A549 (cell line): ENCODE measurements at regions not wholly inside any gene's neighbourhood (a gene's known extent, or its start where the extent isn't known, plus 50 kb on each side); places are given as distances from the start of the nearest gene placed in this dataset.

Source experiments
- ATAC-seq, 2 experiments: fragments of 200-7000 bp in 1 of 2; fragments of >200 bp in 1 of 2; cut with Nextera tagmentation in 1 of 2; cut with Tn5 transposase in 1 of 2; 3 replicates each; pipeline versions ENCODE4 v1.8.0 to v1.9.1; 2018 to 2020; ENCODE audit warnings: mild to moderate bottlenecking in 1 of 2, moderate library complexity in 1 of 2
- CTCF ChIA-PET: fragments of 300-600 bp; sonication (Branson Sonifier 250); formaldehyde crosslinking; extraction: SDS; loops from one replicate; lab custom pipeline; 2021; ENCODE audit warnings: antibody characterized with exemption, inconsistent platforms; lab: Yijun Ruan, JAX
- POLR2A ChIA-PET: fragments of 350-600 bp; formaldehyde crosslinking; extraction: SDS; loops from one replicate; lab custom pipeline; 2021; ENCODE audit warnings: antibody characterized with exemption, inconsistent platforms; lab: Yijun Ruan, JAX
- DNase-seq, 2 experiments: peaks; one replicate each; pipeline versions ENCODE4 v3.0.0 to v3.0.0-alpha.2; 2011 to 2016; ENCODE audit warnings: low read depth in 1 of 2, low spot score in 1 of 2
- FAIRE-seq: peaks from 2 replicates; lab custom pipeline; 2011; peaks lifted over from hg19 to GRCh38; lab: Jason Lieb, UNC
- H3K27ac ChIP-seq, 2 experiments: fragments of >200 bp; sonication (Bioruptor Twin); formaldehyde crosslinking; 3 replicates each; pipeline ENCODE4 v1.5.1; 2016 to 2017
- H3K4me1 ChIP-seq: fragments of >200 bp; sonication (Bioruptor Twin); formaldehyde crosslinking; 3 replicates; pipeline ENCODE4 v1.6.1; 2016
- H3K4me2 ChIP-seq: fragments of >200 bp; sonication (Bioruptor Twin); formaldehyde crosslinking; 3 replicates; pipeline ENCODE4 v1.6.1; 2016
- H3K4me3 ChIP-seq: fragments of >200 bp; sonication (Bioruptor Twin); formaldehyde crosslinking; 3 replicates; pipeline ENCODE4 v1.5.1; 2016
- H3K9me3 ChIP-seq: fragments of >200 bp; sonication (Bioruptor Twin); formaldehyde crosslinking; 3 replicates; pipeline ENCODE4 v1.6.1; 2016
- BCL3 ChIP-seq: fragments of >200 bp; sonication (Bioruptor Twin); formaldehyde crosslinking; IDR thresholded peaks from 3 replicates; pipeline ENCODE4 v1.6.1; 2016
- BHLHE40 ChIP-seq: IDR thresholded peaks from 2 replicates; pipeline ENCODE4 v1.6.1; 2012; ENCODE audit warnings: low read depth, low read length, inconsistent platforms
- CHD2 ChIP-seq: fragments of 150-350 bp; IDR thresholded peaks from 2 replicates; pipeline ENCODE4 v1.6.1; 2014; ENCODE audit warnings: low read length; ENCODE audit not compliant: partially characterized antibody
- E2F6 ChIP-seq: IDR thresholded peaks from 2 replicates; pipeline ENCODE4 v1.6.1; 2012; ENCODE audit warnings: low read depth, borderline replicate concordance
- ELK1 ChIP-seq: fragments of 150-350 bp; IDR thresholded peaks from 2 replicates; pipeline ENCODE4 v1.6.1; 2014; ENCODE audit warnings: low read depth, mild to moderate bottlenecking, low read length
- ESRRA ChIP-seq: fragments of 150-350 bp; IDR thresholded peaks from 2 replicates; pipeline ENCODE4 v1.6.1; 2014; ENCODE audit warnings: mild to moderate bottlenecking, low read length, borderline replicate concordance
- FOSL2 ChIP-seq, 2 experiments: fragments of 450-650 bp in 1 of 2; fragments of >200 bp in 1 of 2; sonication (Bioruptor Twin) in 1 of 2; formaldehyde crosslinking; IDR thresholded peaks; 2 replicates each; pipeline versions ENCODE4 v1.5.0 to v1.6.1; 2016 to 2020; ENCODE audit warnings: mild to moderate bottlenecking in 1 of 2, moderate library complexity in 1 of 2
- GATA3 ChIP-seq: IDR thresholded peaks from 2 replicates; pipeline ENCODE4 v1.6.1; 2012; ENCODE audit warnings: borderline replicate concordance
- HDAC2 ChIP-seq: fragments of 200-600 bp; sonication (generic); IDR thresholded peaks from 2 replicates; pipeline ENCODE4 v1.6.1; 2016
- HEYL ChIP-seq: fragments of 250-450 bp; sonication (Bioruptor Pico); IDR thresholded peaks from 2 replicates; pipeline ENCODE4 v1.8.0; 2021; ENCODE audit warnings: mild to moderate bottlenecking, moderate library complexity
- HOXB5 ChIP-seq: fragments of 250-450 bp; sonication (Bioruptor Pico); IDR thresholded peaks from 2 replicates; pipeline ENCODE4 v1.5.0; 2020; ENCODE audit warnings: mild to moderate bottlenecking, moderate library complexity
- JUN ChIP-seq, 2 experiments: fragments of >200 bp; sonication (Bioruptor Twin); formaldehyde crosslinking; IDR thresholded peaks; 2 replicates in 1 of 2; 3 replicates in 1 of 2; pipeline ENCODE4 v1.6.1; 2016 to 2017
- MAFK ChIP-seq: fragments of 450-650 bp; IDR thresholded peaks from 2 replicates; pipeline ENCODE4 v1.6.1; 2014; ENCODE audit not compliant: partially characterized antibody
- MAX ChIP-seq: IDR thresholded peaks from 2 replicates; pipeline ENCODE4 v1.6.1; 2012
- NR3C1 ChIP-seq: fragments of >200 bp; sonication (Bioruptor Twin); formaldehyde crosslinking; IDR thresholded peaks from 3 replicates; pipeline ENCODE4 v1.6.1; 2017
- PHF8 ChIP-seq: fragments of 200-600 bp; sonication (generic); IDR thresholded peaks from 2 replicates; pipeline ENCODE4 v1.6.1; 2016; ENCODE audit warnings: low read depth, mild to moderate bottlenecking, antibody characterized with exemption, moderate library complexity, borderline replicate concordance
- POLR2A ChIP-seq: IDR thresholded peaks from 2 replicates; pipeline ENCODE4 v1.6.1; 2012; ENCODE audit warnings: mild to moderate bottlenecking, low read length
- POLR2AphosphoS2 ChIP-seq: conservative IDR thresholded peaks from 2 replicates; pipeline ENCODE4 v1.6.1; 2012; ENCODE audit warnings: low read length, improper control_type of control experiment, inconsistent platforms
- RAD21 ChIP-seq, 2 experiments: fragments of >200 bp in 1 of 2; sonication (Bioruptor Twin) in 1 of 2; formaldehyde crosslinking in 1 of 2; IDR thresholded peaks in 1 of 2; conservative IDR thresholded peaks in 1 of 2; 2 replicates in 1 of 2; 3 replicates in 1 of 2; pipeline ENCODE4 v1.6.1; 2012 to 2018; ENCODE audit warnings: inconsistent platforms in 1 of 2
- RARB ChIP-seq: fragments of 250-450 bp; sonication (Bioruptor Pico); IDR thresholded peaks from 2 replicates; pipeline ENCODE4 v1.8.0; 2021; ENCODE audit warnings: mild to moderate bottlenecking, moderate library complexity
- RCOR1 ChIP-seq: fragments of 150-350 bp; IDR thresholded peaks from 2 replicates; pipeline ENCODE4 v1.6.1; 2014; ENCODE audit warnings: antibody characterized with exemption, low read length, low read depth
- SMC3 ChIP-seq: fragments of >200 bp; sonication (Bioruptor Twin); formaldehyde crosslinking; IDR thresholded peaks from 3 replicates; pipeline ENCODE4 v1.6.1; 2018; ENCODE audit warnings: inconsistent platforms
- USF2 ChIP-seq: fragments of 450-650 bp; IDR thresholded peaks from 2 replicates; pipeline ENCODE4 v1.6.1; 2014; ENCODE audit warnings: antibody characterized with exemption
- WGBS: methylation state at CpG from one replicate; pipeline ENCODE4 v1.1.6; 2017; ENCODE audit errors: missing lambda C conversion rate; 5-methylcytosine and 5-hydroxymethylcytosine counted together

GRCh38 chr14:99347561-99347960 is 75.6 kb upstream of the BCL11B start:
- FAIRE-seq (no peak), DNase-seq (no peak), ATAC-seq (no peak)
- TF ChIP-seq E2F6 = no peak
- no peak for TF ChIP-seq HEYL (CRISPR knock-in tag)
- no peak for TF ChIP-seq MAX
- no peak for TF ChIP-seq ESRRA
- no peak for TF ChIP-seq NR3C1
- no peaks in the 10 kb centered on the region for H3K4me1 ChIP-seq
- H3K4me3 ChIP-seq = no peak overlapping the region
- CTCF ChIA-PET = interaction anchor here (0.9 to 2.5 kb wide), 3 partner anchors 31 to 45 kb away, joined by 3 to 10 read pairs (median 4); no protein-coding TSS in a partner anchor
- POLR2A ChIA-PET = no interaction called here
- H3K9me3 ChIP-seq = no peaks in the 10 kb centered on the region
- H3K4me2 ChIP-seq = no peak overlapping the region
- 69% methylated on average over 9 of the region's 9 CpGs for WGBS
- no peak overlapping the region for H3K27ac ChIP-seq

GRCh38 chr14:99346470-99347080 is 74.6 kb upstream of the BCL11B start:
- Histone ChIP-seq H3K9me3 (no peaks in the 10 kb centered on the region), H3K4me1 (no peaks in the 10 kb centered on the region), H3K27ac (no peak overlapping the region), H3K4me2 (no peak overlapping the region), H3K4me3 (no peak overlapping the region)
- no peak for ATAC-seq
- 72% methylated on average over 11 of the region's 11 CpGs for WGBS
- ChIA-PET POLR2A (no interaction called here), CTCF (interaction anchor here (0.7 to 2.5 kb wide), 6 partner anchors 10 to 69 kb away, joined by 3 to 10 read pairs (median 4); no protein-coding TSS in a partner anchor)
- no peak for DNase-seq
- TF ChIP-seq HDAC2 (no peak), RAD21 (conservative IDR thresholded peaks at IDR 0.05 in 1 of 2, IDR thresholded peaks at IDR 0.05 in 1 of 2) (no peak), USF2 (no peak), FOSL2 (IDR thresholded peaks at IDR 0.05) (no peak), FOSL2 (CRISPR knock-in tag; IDR thresholded peaks at IDR 0.05) (no peak), E2F6 (no peak), MAFK (no peak), HEYL (CRISPR knock-in tag) (no peak), BCL3 (no peak), ELK1 (no peak), GATA3 (no peak), POLR2AphosphoS2 (no peak), PHF8 (no peak), BHLHE40 (no peak), SMC3 (no peak), HOXB5 (CRISPR knock-in tag) (no peak), CHD2 (no peak), RCOR1 (no peak), JUN (IDR thresholded peaks at IDR 0.05) (no peak), RARB (no peak), POLR2A (no peak)
- FAIRE-seq = no peak
